Gastroesophageal sphincter (tissue), 4 donors: ENCODE measurements at regions not wholly inside any gene's neighbourhood (a gene's known extent, or its start where the extent isn't known, plus 50 kb on each side); places are given as distances from the start of the nearest gene placed in this dataset.
"Not testable (repeated sequence)": the region's sequence is repeated elsewhere in the genome, so short reads cannot be mapped to it uniquely, and the experiment has no call there.

Experiments used
- ATAC-seq: fragments of 150-250 bp; one replicate; pipeline ENCODE4 v1.9.1; 2016; ENCODE audit warnings: mild to moderate bottlenecking, moderate library complexity
- H3K27ac ChIP-seq, 4 donors: fragments of 200-600 bp; sonication (generic) in 3 of 4; 1 replicate in 3 of 4; 2 replicates in 1 of 4; pipeline ENCODE4 v1.5.1; 2016 to 2019
- H3K27me3 ChIP-seq: fragments of 200-600 bp; sonication (generic); one replicate; pipeline ENCODE4 v1.5.1; 2019
- H3K36me3 ChIP-seq, 2 donors: fragments of 200-600 bp; sonication (generic); one replicate each; pipeline ENCODE4 v1.5.1; 2019; ENCODE audit warnings: control low read depth in 1 of 2
- H3K4me1 ChIP-seq, 3 donors: fragments of 200-600 bp; sonication (generic); 1 replicate in 2 of 3; 2 replicates in 1 of 3; pipeline ENCODE4 v1.5.1; 2016 to 2019; ENCODE audit warnings: control low read depth in 2 of 3
- H3K4me3 ChIP-seq, 2 donors: fragments of 200-600 bp; sonication (generic); one replicate each; pipeline ENCODE4 v1.5.1; 2019; ENCODE audit warnings: mild to moderate bottlenecking in 1 of 2, moderate library complexity in 1 of 2
- H3K9me3 ChIP-seq, 3 donors: fragments of 200-600 bp; sonication (generic); one replicate each; pipeline ENCODE4 v1.5.1; 2017 to 2019; ENCODE audit warnings: control low read depth in 2 of 3
- CTCF ChIP-seq, 4 experiments: fragments of 200-600 bp in 2 of 4; fragments of 450-650 bp in 2 of 4; sonication (generic) in 1 of 4; IDR thresholded peaks; one replicate each; pipeline ENCODE4 v1.5.1; 2017 to 2019; ENCODE audit warnings: antibody characterized with exemption in 4 of 4, mild to moderate bottlenecking in 2 of 4, moderate library complexity in 2 of 4
- EP300 ChIP-seq: sonication (generic); formaldehyde crosslinking; IDR thresholded peaks from one replicate; pipeline ENCODE4 v1.6.1; 2017; ENCODE audit warnings: antibody characterized with exemption, mild to moderate bottlenecking
- POLR2A ChIP-seq, 2 donors: fragments of 450-650 bp; IDR thresholded peaks; one replicate each; pipeline ENCODE4 v1.6.1; 2017; ENCODE audit warnings: antibody characterized with exemption in 2 of 2, mild to moderate bottlenecking in 2 of 2, moderate library complexity in 1 of 2
- POLR2AphosphoS5 ChIP-seq: sonication (generic); formaldehyde crosslinking; IDR thresholded peaks from one replicate; pipeline ENCODE4 v1.6.1; 2017; ENCODE audit warnings: antibody characterized with exemption
- WGBS, 2 donors: methylation state at CpG; one replicate each; pipeline ENCODE4 v1.1.5; 2018; ENCODE audit warnings: low coverage in 1 of 2; 5-methylcytosine and 5-hydroxymethylcytosine counted together

- H3K4me3 ChIP-seq: no peak overlapping the region
- no peaks in the 10 kb centered on the region for H3K4me1 ChIP-seq
- peaks cover 3% of the 10 kb centered on the region for H3K27me3 ChIP-seq
- TF ChIP-seq CTCF (IDR thresholded peaks at IDR 0.05): no peak
- no peak for TF ChIP-seq POLR2AphosphoS5
- TF ChIP-seq POLR2A (IDR thresholded peaks at IDR 0.05): no peak
- TF ChIP-seq EP300: no peak
- no peak for ATAC-seq
- no peaks in the 10 kb centered on the region for H3K9me3 ChIP-seq
- 100% methylated on average over 1 of the region's 1 CpG; no CpG with 5 or more reads in 1 of the 2 donors for WGBS, 2 donors
- H3K36me3 ChIP-seq: no peaks in the 10 kb centered on the region
- no peak overlapping the region for H3K27ac ChIP-seq
Measured at GRCh38 chr4:115456231-115456630, 342.8 kb upstream of the NDST4 start.

GRCh38 chr4:115454228-115454627, 340.8 kb upstream of the NDST4 start:
- Histone ChIP-seq H3K4me3 (no peak overlapping the region), H3K4me1 (no peaks in the 10 kb centered on the region), H3K27me3 (peaks cover 3% of the 10 kb centered on the region), H3K27ac (no peak overlapping the region), H3K9me3 (no peaks in the 10 kb centered on the region), H3K36me3 (no peaks in the 10 kb centered on the region)
- TF ChIP-seq CTCF (IDR thresholded peaks at IDR 0.05) (no peak), POLR2AphosphoS5 (no peak)
- 11 to 20% methylated on average over 2 of the region's 2 CpGs for WGBS, 2 donors
- no peak for ATAC-seq

- no peak for ATAC-seq
- no peaks in the 10 kb centered on the region for H3K4me1 ChIP-seq
- WGBS, 2 donors: 0 to 6% methylated on average over 1 of the region's 1 CpG
- peaks cover 3% of the 10 kb centered on the region for H3K27me3 ChIP-seq
- no peak overlapping the region for H3K27ac ChIP-seq
- no peaks in the 10 kb centered on the region for H3K36me3 ChIP-seq
- no peaks in the 10 kb centered on the region for H3K9me3 ChIP-seq
- H3K4me3 ChIP-seq: no peak overlapping the region
- TF ChIP-seq POLR2A (IDR thresholded peaks at IDR 0.05): no peak
- TF ChIP-seq EP300: no peak
- TF ChIP-seq POLR2AphosphoS5: no peak
- no peak for TF ChIP-seq CTCF (IDR thresholded peaks at IDR 0.05)
Measured at GRCh38 chr4:115453416-115453815, 340.0 kb upstream of the NDST4 start.

- not testable (repeated sequence) for H3K27ac ChIP-seq, H3K4me3 ChIP-seq, H3K4me1 ChIP-seq, ATAC-seq, H3K36me3 ChIP-seq, H3K9me3 ChIP-seq, H3K27me3 ChIP-seq
- no CpG with 5 or more reads among the region's 2 CpGs for WGBS, 2 donors
Measured at GRCh38 chr4:115452229-115452628, 338.8 kb upstream of the NDST4 start.

- Histone ChIP-seq H3K27me3 (no peaks in the 10 kb centered on the region), H3K9me3 (no peaks in the 10 kb centered on the region)
- ATAC-seq: no peak
Measured at GRCh38 chr4:115437739-115438138, 324.3 kb upstream of the NDST4 start.

More at GRCh38 chr4:115437739-115438138, 324.3 kb upstream of the NDST4 start:
- H3K27ac ChIP-seq: no peak overlapping the region
- TF ChIP-seq POLR2A (IDR thresholded peaks at IDR 0.05): no peak
- no peak for TF ChIP-seq CTCF (IDR thresholded peaks at IDR 0.05)
- TF ChIP-seq EP300: no peak
- no peak for TF ChIP-seq POLR2AphosphoS5
- WGBS, 2 donors: 79 to 85% methylated on average over 3 of the region's 3 CpGs
- H3K4me1 ChIP-seq: no peaks in the 10 kb centered on the region
- H3K4me3 ChIP-seq: no peak overlapping the region
- H3K36me3 ChIP-seq: no peaks in the 10 kb centered on the region
